LHCN-M2 (cell line): ENCODE measurements at regions not wholly inside any gene's neighbourhood (a gene's known extent, or its start where the extent isn't known, plus 50 kb on each side); places are given as distances from the start of the nearest gene placed in this dataset.
A peak's percentile ranks its signal among the peaks of the same experiment; 100 is the strongest.
"Not testable (repeated sequence)": the region's sequence is repeated elsewhere in the genome, so short reads cannot be mapped to it uniquely, and the experiment has no call there.

ENCODE experiments used
- DNase-seq: peaks from one replicate; pipeline ENCODE4 v3.0.0-alpha.2; 2012; ENCODE audit warnings: low read depth

DNA sequence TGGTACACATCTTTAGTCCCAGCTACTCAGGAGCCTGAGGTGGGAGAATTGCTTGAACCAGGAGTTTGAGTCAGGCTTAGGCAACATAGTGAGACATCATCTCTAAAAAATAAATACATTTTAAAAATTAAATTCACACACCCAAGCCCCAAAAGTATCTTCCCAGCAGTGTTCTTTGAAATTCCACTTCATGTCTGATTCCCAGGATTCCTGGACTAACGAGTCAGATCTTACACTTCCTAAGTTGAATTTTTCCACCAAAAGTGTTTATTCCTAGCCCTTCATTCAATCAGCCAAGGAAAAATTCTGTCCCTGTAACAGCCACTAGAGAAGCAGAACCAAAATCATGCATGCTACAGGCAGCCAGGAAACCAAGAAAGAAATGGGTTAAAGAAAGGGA is 970.9 kb downstream of the EFNA5 start:
- DNase-seq: no peak

DNA sequence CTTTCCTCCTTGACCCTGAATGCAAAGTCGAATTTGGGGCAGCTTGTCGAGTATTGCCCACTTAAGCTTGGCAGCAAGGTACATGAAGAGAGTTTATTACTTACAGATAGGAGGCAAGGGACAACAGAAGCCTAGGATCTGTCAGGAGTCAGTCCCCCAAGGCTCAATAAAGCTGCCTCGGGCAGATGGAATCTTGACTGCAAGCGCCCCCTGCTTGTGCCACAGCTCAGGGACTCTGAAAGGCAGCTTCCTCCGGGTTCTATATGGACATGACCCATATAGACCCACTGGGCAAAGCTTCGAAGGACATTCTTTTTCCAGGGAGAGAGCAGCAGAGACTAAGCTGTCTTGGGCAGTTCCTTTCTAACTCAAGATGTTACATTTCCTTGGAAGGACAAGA is 971.5 kb downstream of the EFNA5 start:
- no peak for DNase-seq

DNA sequence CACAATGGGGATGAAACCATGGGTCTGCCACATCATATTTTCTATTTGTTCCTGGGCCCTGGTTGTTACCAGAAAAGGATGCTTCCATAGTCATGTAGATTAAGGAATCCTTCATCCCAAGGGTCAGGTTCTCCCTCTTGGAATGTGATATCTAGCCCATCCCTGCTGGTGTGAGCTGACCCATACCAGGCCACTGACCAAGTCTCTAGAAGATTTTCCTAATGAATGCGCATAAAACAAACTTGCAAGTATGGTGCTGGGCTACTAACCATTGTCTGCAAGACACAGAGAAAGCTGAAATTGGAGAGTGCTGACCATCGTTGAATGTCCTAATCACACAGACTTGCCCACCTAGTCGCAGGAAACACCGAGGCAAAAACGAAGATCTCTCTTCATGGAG is 972.6 kb downstream of the EFNA5 start:
- no peak for DNase-seq

DNA sequence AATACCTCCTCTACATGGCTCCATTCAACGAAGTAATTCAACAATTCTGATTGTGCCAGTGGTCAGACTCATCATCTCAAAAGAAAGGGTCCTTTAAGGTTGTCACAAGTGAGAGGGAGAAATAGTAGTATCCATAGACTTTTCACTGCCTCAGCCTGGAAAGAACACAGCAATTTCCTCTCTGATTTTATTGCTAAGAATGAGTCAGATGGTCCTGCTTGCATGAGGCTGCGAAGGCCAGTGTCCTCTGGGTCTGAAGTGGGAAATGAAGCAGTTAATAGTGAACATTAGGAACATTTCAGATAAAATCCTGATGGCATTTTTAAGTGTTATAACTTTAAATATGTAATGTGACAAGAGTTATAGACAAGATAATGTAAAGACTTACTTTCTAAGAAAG is 979.0 kb downstream of the EFNA5 start:
- peak; percentile 20 for DNase-seq

DNA sequence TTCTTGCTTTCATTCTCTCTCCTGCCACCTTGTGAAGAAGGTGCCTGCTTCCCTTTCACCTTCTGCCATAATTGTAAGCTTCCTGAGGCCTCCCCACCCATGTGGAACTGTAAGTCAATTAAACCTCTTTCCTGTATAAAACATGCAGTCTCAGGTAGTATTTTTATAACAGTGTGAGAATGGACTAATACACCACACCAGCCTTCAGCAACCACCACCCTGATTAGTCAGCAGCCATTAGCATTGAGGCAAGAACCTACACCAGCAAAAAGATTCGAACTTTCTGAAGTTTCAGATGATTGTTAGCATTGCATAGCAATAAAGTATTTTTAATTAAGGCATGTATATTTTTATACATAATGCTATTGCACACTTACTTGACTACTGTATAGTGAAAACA is 980.2 kb downstream of the EFNA5 start:
- DNase-seq: no peak

DNA sequence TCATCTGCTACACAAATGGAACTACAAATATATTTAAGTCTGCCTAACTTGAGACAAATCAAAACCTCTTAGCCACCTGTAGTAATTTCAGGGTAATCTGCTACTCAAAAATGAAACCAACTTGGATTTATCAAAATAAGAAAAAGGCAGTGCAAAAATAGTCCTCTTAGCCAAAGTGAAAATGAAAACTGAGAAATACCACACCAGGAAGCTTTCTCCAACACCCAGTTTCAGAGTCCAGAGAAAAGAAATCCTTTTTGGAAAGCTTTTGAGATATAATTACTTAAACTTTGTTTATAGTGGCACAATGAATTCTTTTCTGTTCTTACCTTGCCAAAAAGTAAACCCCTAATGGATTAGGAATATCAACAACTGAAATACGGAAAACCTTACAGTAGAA is 990.4 kb downstream of the EFNA5 start:
- peak; percentile 17 for DNase-seq

DNA sequence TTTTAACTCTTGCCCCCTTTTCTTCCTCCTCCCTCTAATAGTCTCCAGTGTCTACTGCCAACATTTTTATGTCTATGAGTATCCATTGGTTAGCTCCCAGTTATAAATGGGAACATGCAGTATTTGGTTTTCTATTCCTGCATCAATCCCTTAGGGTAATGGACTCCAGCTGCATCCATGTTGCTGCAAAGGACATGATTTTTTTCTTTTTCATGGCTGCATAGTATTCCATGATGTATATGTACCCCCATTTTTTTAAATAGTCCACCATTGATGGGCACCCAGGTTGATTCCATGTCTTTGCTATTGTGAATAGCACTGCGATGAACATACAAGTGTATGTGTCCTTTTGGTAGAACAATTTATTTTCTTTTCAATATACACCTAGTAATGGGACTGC is 993.7 kb downstream of the EFNA5 start:
- no peak for DNase-seq

DNA sequence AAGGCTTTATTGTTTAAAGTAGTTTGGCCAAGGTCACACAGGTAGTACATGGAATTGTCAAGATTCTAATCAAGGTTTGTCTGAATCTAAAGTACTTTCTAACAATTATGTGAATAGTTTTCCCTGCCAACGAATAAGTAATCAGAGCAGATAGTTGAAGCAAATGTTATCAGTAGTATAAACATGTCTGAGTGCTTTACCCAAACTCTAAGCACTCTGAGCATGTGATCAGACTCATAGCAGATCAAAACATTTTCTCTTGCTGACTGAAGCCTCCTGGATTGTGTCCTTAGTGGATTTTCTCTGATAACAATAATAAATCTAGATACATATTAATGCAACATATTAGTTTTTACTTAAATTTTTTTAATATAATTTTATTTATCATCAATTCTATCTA is 995.0 kb downstream of the EFNA5 start:
- DNase-seq: no peak

DNA sequence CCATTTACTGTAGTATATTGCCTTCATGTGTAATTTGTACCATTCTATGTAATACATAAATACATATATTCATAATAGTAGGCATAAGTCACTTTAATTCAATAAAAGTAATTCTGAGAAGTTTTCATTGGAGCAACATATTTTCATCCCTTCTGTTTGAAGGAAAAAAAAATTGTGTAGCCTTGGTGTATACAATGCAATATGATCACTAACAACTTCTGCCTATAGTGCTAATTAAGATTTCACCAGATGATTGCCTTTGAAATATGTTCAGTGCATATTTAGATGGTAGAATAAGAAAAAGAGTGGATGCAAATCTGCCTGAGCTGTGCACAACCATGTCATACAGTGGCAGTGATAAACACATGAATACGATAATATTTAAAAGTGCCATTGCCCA is 996.8 kb downstream of the EFNA5 start:
- DNase-seq: no peak

DNA sequence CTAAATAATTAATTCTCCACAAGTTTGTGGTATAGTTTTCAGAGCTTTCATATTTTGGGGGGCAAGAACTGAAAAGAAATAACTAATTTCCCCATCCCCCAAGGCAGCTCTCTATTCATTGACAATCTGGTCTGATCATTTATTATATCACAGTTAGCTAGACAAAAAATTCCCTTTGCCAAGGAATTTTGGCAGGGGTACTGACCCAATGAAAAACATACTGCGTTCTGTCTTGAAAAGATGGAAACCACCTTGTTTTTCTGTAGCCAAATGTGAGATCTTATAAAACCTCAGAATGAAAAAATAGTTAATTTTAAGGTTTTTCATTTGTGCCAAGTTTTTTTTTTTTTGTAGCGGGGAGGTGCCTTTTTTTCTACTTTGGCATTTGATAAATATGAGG is 1008.9 kb downstream of the EFNA5 start:
- DNase-seq: no peak

DNA sequence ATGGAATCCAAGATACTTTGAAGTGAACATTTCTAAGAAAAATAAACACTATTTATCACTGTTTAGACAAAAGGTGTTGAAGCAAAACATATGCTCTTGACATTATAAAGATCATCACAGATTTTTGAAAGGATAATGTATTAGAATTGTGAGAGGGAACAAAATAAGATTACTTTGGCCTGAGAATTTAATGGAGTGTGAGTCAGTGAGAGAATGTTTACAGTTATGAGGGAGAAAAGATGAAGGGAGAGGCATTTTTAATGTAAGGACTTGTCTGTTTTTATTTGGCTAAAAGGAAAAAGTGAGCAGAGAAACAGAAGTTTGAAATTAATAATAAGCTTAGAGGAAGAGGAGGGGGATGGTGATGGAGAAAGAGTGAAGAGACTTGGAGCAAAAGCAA is 1010.1 kb downstream of the EFNA5 start:
- DNase-seq: no peak

DNA sequence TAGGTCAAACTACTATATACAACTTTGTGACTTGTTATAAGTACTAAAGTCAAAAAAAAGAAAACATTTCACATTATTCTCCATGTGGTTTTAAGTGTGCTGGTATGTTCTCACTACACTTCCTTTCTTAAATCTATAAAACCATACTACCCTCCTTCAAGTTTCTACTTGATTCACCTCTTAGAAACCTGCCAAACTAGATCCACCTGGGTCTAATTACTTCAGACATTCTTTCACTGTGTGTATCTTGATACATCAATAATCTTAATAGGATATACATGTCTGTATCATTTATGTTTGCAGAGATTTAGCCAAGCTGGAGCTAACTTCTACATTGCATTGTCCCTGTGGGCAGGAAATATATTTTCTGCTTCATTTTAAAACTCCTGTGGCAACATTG is 1012.6 kb downstream of the EFNA5 start:
- no peak for DNase-seq

DNA sequence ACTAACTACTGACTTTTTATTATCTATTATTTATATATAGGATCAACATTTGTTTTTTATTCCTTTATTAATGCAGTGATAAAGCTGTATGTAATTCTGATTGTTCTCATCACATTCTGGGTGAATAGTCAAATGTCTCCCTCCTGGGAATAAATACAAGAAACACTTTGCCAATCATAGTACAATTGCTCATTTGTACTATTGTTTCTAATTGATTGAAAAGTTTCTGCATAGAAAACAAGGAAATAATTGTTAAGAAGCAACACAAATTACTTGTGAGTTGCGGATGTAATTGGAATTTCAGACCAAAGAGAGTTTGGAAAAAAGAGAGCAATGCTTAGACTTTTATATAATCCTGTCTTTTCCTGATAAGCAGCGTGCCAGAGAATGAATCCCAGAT is 1013.9 kb downstream of the EFNA5 start:
- no peak for DNase-seq

DNA sequence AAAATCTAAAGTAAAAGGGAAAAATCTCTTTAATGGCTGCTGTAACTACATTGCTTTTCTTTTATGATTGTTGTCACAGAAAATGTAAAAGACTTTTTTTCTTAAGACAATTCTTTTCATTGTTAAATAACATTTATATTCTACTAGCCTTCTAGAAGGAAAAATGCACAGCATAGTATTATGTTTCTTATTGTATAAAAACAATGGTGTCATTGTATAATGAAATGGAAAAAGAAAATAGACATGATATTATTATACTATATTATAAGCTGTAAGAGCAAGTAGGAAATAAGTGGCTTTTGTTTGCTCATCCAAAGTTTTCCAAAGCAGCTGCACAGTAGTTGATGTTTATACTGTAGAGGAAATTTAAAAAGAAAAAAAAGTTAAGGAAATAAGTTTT is 1021.7 kb downstream of the EFNA5 start:
- DNase-seq: no peak

DNA sequence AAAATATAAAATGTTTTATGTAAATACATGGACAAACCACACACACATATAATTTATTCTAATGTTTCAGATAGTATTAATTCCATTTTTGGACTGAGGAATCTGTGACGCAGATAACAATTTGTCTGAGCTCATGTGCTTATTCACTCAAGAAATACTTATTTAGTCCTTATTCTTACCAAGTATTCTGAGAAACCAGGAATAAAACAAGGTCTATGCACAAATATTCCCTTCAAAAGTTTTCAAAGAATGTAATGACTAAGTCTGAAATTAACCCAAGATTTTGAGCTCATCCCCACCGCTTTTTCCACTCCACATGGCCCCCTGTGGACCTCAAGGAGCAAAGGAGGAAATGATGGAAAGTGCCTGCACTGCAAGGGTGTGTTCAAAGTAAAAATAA is 1022.3 kb downstream of the EFNA5 start:
- no peak for DNase-seq

DNA sequence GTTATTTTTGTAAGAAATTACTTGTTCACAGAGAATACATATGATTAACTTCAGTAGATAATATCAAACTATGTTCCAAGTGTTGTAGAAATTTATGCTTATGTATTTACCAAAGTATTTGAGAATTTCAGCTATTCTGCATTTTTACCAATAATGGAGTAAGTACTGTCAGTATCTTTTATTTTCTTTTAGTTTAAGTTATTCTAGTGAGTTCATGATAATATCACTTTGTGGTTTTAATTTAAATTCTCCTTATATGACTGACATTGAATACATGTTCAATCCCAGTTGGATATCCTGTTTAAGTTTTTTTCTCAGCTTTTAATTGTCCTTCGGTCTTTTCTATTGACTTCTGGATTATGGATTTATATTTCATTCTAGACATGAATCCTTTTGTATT is 1024.6 kb downstream of the EFNA5 start:
- DNase-seq: no peak

DNA sequence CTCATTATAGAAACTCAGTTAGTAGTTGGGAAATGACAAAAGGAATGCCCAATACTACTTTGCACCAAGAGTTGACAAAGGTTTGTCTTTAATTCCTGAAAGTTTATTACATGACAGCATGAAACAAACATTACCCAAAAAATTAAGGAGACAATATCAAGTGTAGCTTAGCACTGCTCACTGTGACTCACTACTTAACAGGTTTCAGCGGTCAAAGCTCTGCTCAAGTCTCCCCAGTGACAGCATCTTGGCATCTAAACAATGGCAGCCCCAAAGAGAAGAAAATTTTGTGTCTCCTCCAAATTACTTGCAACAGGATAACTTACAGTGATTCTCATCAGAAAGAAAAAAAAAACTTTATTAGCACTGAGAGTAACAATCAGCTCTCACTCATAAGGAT is 1030.2 kb downstream of the EFNA5 start:
- DNase-seq: no peak

DNA sequence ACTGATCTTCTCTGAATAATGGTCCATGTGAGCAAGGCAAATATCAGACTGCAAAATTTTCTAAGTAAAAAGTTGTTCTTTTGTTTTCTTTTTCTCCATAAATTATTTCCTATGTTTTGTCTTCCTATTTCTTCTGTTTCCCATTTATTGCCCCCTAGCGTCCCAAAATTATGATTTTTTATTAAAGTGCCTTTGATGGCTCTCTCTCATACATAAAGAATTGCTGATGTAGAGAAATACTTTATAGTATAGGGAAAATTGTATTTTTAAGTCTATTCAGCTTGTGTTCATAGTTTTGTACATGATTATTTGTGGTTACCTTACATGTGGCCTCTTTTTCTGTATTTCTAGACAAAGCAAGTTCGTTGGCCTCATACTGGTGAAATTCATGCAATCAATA is 1031.2 kb downstream of the EFNA5 start:
- DNase-seq: no peak

DNA sequence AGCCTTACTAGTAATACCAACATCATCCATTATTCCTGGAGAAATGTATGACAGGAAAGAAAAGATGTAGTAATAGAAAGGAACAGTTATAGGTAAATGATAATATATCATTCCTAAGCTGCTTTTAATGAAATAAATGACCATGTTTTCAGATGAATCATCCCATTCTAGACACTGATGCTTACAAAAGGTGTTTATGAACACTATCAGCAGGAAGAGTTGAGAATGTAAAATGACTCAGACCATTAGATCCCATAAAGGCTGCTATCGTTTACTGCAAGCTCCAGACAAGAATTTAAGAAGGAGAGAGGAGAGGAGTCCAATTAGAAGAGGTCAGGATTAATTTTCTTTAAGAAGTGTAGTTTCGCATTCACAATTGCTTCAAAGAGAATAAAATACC is 1033.5 kb downstream of the EFNA5 start:
- DNase-seq: no peak

DNA sequence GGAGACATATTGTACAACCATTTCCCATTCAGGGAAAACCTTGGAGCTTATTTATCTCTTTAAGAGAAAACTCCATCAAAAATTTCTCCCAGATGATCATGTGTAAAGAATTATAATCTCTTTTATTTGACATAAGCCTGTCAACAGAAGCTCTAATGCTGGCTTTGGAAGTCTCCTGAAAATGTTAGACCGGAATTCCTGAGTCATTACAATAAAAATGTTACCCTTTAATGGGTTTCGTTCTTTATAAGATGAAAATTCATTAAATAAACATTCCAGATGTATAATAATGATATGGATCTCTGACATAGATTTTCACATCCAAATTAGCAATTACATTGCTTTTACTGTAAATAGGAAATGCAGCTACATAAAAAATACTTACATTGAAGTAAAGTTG is 1036.4 kb downstream of the EFNA5 start:
- DNase-seq: no peak

DNA sequence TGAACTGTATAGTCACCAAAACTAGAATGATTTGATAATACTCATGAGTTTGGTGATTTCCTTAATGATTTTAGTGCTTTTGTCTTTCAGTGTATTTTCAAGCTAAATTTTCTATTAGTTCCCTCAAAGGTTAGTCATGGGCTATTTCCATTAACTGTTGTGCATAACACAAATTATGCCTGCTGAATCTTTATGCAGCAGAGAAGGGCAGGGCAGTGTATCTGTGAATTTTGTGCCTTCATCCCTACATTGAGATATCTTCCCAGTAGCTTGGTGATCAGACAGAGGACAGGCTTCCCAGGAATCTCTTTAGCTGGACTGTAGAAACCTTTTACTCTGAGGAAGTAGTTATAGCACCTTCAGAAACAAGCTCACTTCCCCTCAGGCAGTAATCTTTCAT is 1036.9 kb downstream of the EFNA5 start:
- DNase-seq: no peak

DNA sequence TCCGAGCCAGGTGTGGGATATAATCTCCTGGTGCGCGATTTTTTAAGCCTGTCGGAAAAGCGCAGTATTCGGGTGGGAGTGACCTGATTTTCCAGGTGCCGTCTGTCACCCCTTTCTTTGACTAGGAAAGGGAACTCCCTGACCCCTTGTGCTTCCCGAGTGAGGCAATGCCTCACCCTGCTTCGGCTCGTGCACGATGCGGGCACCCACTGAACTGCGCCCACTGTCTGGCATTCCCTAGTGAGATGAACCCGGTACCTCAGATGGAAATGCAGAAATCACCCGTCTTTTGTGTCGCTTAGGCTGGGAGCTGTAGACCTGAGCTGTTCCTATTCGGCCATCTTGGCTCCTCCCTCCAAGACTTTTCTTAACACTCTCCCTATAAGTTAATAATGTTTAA is 1042.3 kb downstream of the EFNA5 start:
- DNase-seq: not testable (repeated sequence)

DNA sequence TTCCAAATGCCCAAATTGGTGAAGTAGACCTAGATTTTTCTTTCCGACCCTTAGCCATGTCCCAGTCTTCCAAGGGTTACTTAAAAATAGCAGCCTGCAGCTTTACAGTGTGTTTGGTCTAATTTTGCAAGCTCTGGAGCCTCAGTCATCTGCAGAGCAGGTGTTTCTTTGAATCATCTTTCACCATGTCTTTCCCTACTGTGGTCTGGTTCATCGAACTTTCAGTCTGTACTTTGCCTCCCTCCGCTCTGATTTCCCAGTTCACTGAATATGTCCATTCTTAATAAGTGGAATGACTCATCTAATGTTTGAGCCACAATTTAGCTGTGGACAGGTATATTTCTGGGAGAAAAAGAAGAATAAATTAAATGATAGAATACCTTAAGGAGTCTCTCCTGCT is 1060.7 kb downstream of the EFNA5 start:
- DNase-seq: peak; percentile 23

DNA sequence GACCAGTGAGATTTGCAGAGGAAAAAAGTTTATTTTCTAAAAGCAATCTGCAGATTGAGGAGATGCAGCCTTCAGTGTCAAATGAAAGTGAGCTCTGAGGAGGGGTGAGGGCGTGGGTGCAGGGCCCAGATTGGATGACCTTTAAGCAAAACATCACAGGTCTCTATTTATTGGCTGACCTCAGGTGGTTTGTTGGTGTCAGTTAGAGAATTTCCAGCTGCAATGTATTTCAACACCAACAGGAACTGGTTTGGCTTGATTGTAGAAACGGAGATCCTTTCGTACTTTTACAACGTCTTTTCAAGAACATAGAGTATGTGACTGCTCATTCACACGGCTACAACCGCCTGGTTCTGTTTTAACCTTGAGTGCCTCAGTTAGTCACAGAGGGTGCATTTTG is 1069.1 kb downstream of the EFNA5 start:
- DNase-seq: no peak

DNA sequence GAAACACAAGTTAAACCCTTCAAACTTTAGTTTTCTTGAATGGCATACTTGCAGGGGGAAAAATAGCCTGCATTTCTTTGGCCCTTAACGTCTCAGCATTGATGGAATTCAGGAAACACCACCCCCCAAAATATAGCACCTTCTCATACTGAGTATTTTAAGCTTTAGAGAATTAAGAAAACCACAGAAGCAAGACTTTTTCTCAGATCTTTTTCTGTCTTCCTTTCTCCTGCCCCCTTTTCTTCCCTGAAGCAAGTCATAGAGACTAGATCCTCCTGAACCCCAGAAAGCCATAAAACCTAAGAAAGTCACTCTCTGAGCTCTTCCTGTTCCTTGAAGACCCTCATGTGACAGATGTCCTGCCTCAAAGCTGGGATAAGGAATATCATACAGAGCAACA is 1069.9 kb downstream of the EFNA5 start:
- DNase-seq: no peak
